ENCODE measurements at regions not wholly inside any gene's neighbourhood (a gene's known extent, or its start where the extent isn't known, plus 50 kb on each side); places are given as distances from the start of the nearest gene placed in this dataset.

DNA sequence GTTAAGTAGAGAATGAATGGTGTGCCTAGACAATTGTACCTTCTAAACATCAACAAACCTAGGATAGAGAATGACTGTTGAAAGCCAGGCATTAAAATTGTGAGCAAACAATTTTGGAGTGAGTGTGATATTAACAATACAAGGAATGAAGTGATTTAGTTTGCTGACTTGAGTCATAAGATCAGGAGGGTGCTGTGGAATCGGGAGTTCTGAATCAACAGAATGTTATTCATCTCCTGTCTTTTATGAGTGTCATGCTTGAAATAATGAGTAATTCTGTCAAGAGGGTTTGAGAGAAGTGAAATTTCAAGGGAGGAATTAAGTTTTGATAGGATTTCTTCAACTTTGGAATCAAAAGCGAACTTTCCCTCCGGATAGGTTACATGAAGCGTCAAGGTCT, 214.4 kb upstream of the DSEL start:
- H4K8ac ChIP-seq (ENCODE audit: extremely low read depth, insufficient read depth, low read length): no peak overlapping the region
- H3K36me3 ChIP-seq (ENCODE audit: control insufficient read depth in 2 of 4, insufficient read depth in 4 of 4, low read length in 3 of 4): no peaks in the 10 kb centered on the region; a peak in 1 of 8 replicates
- H2AFZ ChIP-seq (ENCODE audit: low read length): no peak overlapping the region
- no peaks in the 10 kb centered on the region for H3K4me1 ChIP-seq (replicated peaks in 1 of 4; ENCODE audit: control insufficient read depth in 3 of 4, insufficient read depth in 4 of 4, low read length in 3 of 4)
- no peak overlapping the region for H3K18ac ChIP-seq (ENCODE audit: extremely low read depth, low read length)
- FAIRE-seq (no peak), DNase-seq (ENCODE audit: low read depth in 1 of 2, low spot score in 2 of 2) (no peak)
- H4K91ac ChIP-seq (replicated peaks; ENCODE audit: insufficient read length, low read length): no peak overlapping the region
- H3K79me2 ChIP-seq (ENCODE audit: control insufficient read depth in 1 of 2, insufficient read depth in 2 of 2, low read length in 2 of 2): no peaks in the 10 kb centered on the region
- no peak overlapping the region for H2BK12ac ChIP-seq (ENCODE audit: low read depth, low read length)
- H2AK5ac ChIP-seq (ENCODE audit: low read depth, low read length): no peak overlapping the region
- H3K23ac ChIP-seq (ENCODE audit: insufficient read length): no peak overlapping the region
- no peak overlapping the region for H3K4me2 ChIP-seq (ENCODE audit: insufficient read depth in 1 of 2, low read depth in 2 of 2, low read length in 2 of 2)
- H3K4me3 ChIP-seq (ENCODE audit: extremely low read depth in 1 of 4, insufficient read depth in 2 of 4, low read depth in 3 of 4, low read length in 4 of 4): no peak overlapping the region
- no peaks in the 10 kb centered on the region for H3K27me3 ChIP-seq (replicated peaks in 1 of 4; ENCODE audit: control insufficient read depth in 3 of 4, extremely low read depth in 1 of 4, insufficient read depth in 3 of 4, low read length in 3 of 4)
- H4K20me1 ChIP-seq (replicated peaks in 1 of 2; ENCODE audit: control insufficient read depth in 1 of 2, insufficient read depth in 2 of 2, low read length in 2 of 2): no peaks in the 10 kb centered on the region
- no peak overlapping the region for H3K14ac ChIP-seq (ENCODE audit: insufficient read length)
- H2BK120ac ChIP-seq (replicated peaks; ENCODE audit: low read depth, low read length): no peak overlapping the region
- no peaks in the 10 kb centered on the region for H3K79me1 ChIP-seq (ENCODE audit: low read depth, low read length)
- ChIA-PET CTCF (ENCODE audit: partially characterized antibody) (interaction anchor here (2.9 kb wide), 1 partner anchor 21 kb away, joined by 8 read pairs; no protein-coding TSS in a partner anchor), POLR2A (ENCODE audit: partially characterized antibody) (no interaction called here)
- no peaks in the 10 kb centered on the region for H3K9me3 ChIP-seq (ENCODE audit: insufficient read depth in 2 of 2, low read depth in 1 of 2, low read length in 1 of 2)
- no peak overlapping the region for H3K4ac ChIP-seq (replicated peaks; ENCODE audit: insufficient read length, low read depth, low read length)
- H3K9ac ChIP-seq (replicated peaks in 1 of 4; ENCODE audit: extremely low read depth in 1 of 4, low read depth in 3 of 4, low read length in 3 of 4): no peak overlapping the region
- H2BK5ac ChIP-seq (ENCODE audit: low read depth, low read length): no peak overlapping the region
- H3K23me2 ChIP-seq (ENCODE audit: low read depth, low read length): no peaks in the 10 kb centered on the region
- H4K5ac ChIP-seq (ENCODE audit: insufficient read length, low read depth, low read length): no peak overlapping the region
- WGBS, 2 experiments (ENCODE audit: extremely low coverage in 1 of 2, insufficient coverage in 1 of 2, insufficient read length in 1 of 2, insufficient replicate concordance in 2 of 2, low coverage in 1 of 2, low lambda C conversion rate in 2 of 2, missing lambda C conversion rate in 1 of 2): 100% methylated on average over 4 of the region's 4 CpGs; no CpG with 5 or more reads in 1 of the 2 experiments
- H2BK20ac ChIP-seq (ENCODE audit: low read length): no peak overlapping the region
- no peak overlapping the region for H3K56ac ChIP-seq (replicated peaks; ENCODE audit: insufficient read length, low read depth, low read length)
- H2BK15ac ChIP-seq (ENCODE audit: low read length): no peak overlapping the region
- no peak overlapping the region for H3K27ac ChIP-seq (ENCODE audit: low read depth, low read length)
- TF ChIP-seq, protein P1, sequence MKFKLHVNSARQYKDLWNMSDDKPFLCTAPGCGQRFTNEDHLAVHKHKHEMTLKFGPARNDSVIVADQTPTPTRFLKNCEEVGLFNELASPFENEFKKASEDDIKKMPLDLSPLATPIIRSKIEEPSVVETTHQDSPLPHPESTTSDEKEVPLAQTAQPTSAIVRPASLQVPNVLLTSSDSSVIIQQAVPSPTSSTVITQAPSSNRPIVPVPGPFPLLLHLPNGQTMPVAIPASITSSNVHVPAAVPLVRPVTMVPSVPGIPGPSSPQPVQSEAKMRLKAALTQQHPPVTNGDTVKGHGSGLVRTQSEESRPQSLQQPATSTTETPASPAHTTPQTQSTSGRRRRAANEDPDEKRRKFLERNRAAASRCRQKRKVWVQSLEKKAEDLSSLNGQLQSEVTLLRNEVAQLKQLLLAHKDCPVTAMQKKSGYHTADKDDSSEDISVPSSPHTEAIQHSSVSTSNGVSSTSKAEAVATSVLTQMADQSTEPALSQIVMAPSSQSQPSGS (IDR thresholded peaks at IDR 0.05; ENCODE audit: low read length): no peak
- TF ChIP-seq, protein P2, sequence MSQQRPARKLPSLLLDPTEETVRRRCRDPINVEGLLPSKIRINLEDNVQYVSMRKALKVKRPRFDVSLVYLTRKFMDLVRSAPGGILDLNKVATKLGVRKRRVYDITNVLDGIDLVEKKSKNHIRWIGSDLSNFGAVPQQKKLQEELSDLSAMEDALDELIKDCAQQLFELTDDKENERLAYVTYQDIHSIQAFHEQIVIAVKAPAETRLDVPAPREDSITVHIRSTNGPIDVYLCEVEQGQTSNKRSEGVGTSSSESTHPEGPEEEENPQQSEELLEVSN (IDR thresholded peaks at IDR 0.05): no peak
- TF ChIP-seq CBX8 (IDR thresholded peaks at IDR 0.05; ENCODE audit: borderline replicate concordance, low read depth, low read length) (no peak), NRF1 (IDR thresholded peaks at IDR 0.05; ENCODE audit: low read depth, low read length) (no peak), TAF1 (IDR thresholded peaks at IDR 0.05; ENCODE audit: low read depth, low read length) (no peak), SIN3A (conservative IDR thresholded peaks at IDR 0.05 in 1 of 2, IDR thresholded peaks at IDR 0.05 in 1 of 2; ENCODE audit: low read depth in 1 of 2, low read length in 2 of 2) (no peak), EZH2 (IDR thresholded peaks at IDR 0.05; ENCODE audit: low read depth, low read length, severe bottlenecking) (no peak), HDAC6 (IDR thresholded peaks at IDR 0.05; ENCODE audit: low read depth, low read length) (no peak), MAFK (IDR thresholded peaks at IDR 0.05; ENCODE audit: low read depth, low read length) (no peak), SRF (IDR thresholded peaks at IDR 0.05; ENCODE audit: low read depth, low read length) (no peak), RAD21 (IDR thresholded peaks at IDR 0.05 in 1 of 2, conservative IDR thresholded peaks at IDR 0.05 in 1 of 2; ENCODE audit: low read depth in 2 of 2, low read length in 2 of 2) (no peak), SP4 (IDR thresholded peaks at IDR 0.05; ENCODE audit: low read length) (no peak), POLR2A (IDR thresholded peaks at IDR 0.05; ENCODE audit: control extremely low read depth in 1 of 2, low read depth in 2 of 2, low read length in 2 of 2) (no peak)
